GM12875 (cell line): ENCODE measurements at regions not wholly inside any gene's neighbourhood (a gene's known extent, or its start where the extent isn't known, plus 50 kb on each side); places are given as distances from the start of the nearest gene placed in this dataset.

ENCODE experiments used
- H3K4me3 ChIP-seq: one replicate; pipeline ENCODE4 v1.5.1; 2011; ENCODE audit warnings: low read depth, low read length, control low read depth
- TF ChIP-seq, protein P1 (sequence below): IDR thresholded peaks from 2 replicates; pipeline ENCODE4 v1.5.1; 2011; ENCODE audit warnings: low read depth, mild to moderate bottlenecking, control low read depth, inconsistent platforms, low read length, moderate library complexity, borderline replicate concordance; ENCODE audit not compliant: insufficient read depth

DNA sequence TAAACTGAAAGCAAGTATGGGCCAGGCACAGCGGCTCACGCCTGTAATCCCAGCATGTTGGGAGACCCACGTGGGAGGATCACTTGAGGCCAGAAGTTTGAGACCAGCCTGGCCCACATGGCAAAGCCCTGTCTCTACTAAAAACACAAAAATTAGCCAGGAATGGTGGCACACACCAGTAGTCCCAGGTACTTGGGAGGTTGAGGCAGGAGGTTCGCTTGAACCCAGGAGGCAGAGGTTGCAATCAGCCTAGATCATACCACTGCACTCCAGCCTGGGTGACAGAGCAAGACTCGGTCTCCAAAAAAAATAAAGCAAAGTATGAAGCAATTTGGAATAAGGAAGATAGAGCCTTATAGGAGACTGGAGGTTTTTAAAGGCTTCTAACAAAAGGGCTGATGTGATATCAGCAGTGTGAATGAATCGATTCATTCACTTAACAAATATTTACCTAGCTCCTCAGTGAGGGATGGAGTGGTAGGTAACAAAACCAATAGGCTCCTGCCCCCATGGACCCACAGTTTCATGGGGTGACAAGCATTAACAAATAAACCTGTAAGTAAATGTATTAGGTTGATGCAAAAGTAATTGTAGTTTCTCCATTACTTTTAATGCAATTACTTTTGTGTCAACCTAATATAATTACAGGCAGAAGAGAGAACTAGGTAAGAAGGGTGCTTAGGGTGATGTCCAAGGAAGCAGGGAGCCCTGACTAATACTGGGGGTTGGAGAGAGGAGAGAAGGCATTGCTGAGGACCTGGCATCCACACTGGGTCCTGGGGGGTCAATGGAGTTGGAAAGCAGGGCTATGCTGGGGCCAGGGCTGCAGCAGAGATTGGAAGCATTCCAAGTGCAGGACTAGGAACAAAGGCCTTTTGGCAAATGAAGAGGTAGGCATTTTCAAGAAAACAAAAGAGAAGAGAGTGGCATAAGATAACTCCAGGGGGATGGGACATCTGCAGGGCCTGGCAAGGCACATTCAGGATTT is 195.4 kb upstream of the ARL4C start:
- TF ChIP-seq, protein P1, sequence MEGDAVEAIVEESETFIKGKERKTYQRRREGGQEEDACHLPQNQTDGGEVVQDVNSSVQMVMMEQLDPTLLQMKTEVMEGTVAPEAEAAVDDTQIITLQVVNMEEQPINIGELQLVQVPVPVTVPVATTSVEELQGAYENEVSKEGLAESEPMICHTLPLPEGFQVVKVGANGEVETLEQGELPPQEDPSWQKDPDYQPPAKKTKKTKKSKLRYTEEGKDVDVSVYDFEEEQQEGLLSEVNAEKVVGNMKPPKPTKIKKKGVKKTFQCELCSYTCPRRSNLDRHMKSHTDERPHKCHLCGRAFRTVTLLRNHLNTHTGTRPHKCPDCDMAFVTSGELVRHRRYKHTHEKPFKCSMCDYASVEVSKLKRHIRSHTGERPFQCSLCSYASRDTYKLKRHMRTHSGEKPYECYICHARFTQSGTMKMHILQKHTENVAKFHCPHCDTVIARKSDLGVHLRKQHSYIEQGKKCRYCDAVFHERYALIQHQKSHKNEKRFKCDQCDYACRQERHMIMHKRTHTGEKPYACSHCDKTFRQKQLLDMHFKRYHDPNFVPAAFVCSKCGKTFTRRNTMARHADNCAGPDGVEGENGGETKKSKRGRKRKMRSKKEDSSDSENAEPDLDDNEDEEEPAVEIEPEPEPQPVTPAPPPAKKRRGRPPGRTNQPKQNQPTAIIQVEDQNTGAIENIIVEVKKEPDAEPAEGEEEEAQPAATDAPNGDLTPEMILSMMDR = no peak
- H3K4me3 ChIP-seq = no peak overlapping the region

GRCh38 chr2:234691214-234691575 is 194.3 kb upstream of the ARL4C start:
- no peak overlapping the region for H3K4me3 ChIP-seq
- TF ChIP-seq, protein P1 = no peak

DNA sequence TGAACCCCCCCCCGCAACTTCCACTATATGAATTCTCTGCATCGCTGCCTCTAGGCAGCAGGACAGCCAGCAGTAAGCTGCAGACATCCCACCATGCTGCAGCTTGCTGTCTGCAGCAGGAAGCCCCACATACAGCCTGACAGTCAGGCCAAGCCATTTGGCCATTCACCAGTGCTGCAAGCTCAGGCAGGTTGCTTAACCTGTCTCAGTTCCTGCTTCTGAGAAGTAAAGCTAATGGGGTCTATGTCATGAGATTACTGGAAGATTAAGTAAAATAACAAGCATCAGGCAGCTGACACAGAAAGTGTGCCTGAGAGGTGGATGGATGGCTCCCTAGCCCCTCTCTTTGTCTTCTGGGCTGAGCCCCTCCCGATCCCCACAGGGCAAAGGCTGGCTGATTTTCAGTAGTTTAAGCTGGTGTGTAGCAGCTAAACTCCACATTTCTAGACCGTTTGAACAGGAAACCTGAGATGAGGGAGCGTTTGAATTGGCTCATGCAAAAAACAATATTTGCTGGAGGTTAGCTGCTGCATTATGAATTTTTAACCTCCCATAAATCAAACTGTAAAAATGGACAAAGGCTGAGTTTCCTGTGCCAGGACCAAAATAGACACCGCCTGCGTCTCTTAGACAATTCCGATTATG is 193.8 kb upstream of the ARL4C start:
- TF ChIP-seq, protein P1 = no peak
- no peak overlapping the region for H3K4me3 ChIP-seq

DNA sequence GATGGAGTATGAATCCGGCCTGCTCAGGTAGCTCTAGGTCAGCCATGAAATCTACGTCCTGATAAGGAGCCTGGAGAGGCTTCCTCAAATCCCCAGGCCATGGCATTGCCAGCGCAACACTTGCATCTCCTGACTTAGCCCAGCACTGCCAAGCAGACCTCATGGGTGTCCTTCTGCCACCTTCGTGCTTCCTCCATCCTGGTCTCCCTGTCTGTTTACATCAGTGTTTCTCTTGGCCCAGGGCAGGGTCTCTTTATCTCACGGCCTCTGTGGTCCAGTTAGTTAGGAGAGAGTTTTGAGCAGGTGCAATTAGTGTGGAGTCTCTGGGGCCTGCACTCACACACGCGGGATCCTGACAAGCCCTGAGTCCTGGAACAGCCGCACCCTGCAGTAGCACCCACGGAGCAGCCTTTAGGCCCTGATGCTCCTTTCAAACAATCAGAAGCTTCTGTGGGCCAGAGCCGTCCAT is 193.1 kb upstream of the ARL4C start:
- H3K4me3 ChIP-seq = no peak overlapping the region
- TF ChIP-seq, protein P1 = no peak

- TF ChIP-seq, protein P1 = no peak
- no peak overlapping the region for H3K4me3 ChIP-seq
These were observed 191.0 kb upstream of the ARL4C start for GRCh38 chr2:234687718-234688475.

- H3K4me3 ChIP-seq = no peak overlapping the region
- TF ChIP-seq, protein P1 = no peak
These were observed 189.4 kb upstream of the ARL4C start for GRCh38 chr2:234686088-234686890.
